Rectal smooth muscle tissue (tissue), 1 donor: ENCODE measurements at regions not wholly inside any gene's neighbourhood (a gene's known extent, or its start where the extent isn't known, plus 50 kb on each side); places are given as distances from the start of the nearest gene placed in this dataset.

Experiments used
- H3K27ac ChIP-seq: one replicate; pipeline ENCODE4 v1.7.0; 2013; ENCODE audit warnings: low read depth, low read length, inconsistent platforms
- H3K27me3 ChIP-seq: one replicate; pipeline ENCODE4 v1.7.0; 2013; ENCODE audit warnings: low read length; ENCODE audit not compliant: control insufficient read depth, insufficient read depth
- H3K36me3 ChIP-seq: one replicate; pipeline ENCODE4 v1.7.0; 2013; ENCODE audit warnings: low read length; ENCODE audit not compliant: control insufficient read depth, insufficient read depth
- H3K4me1 ChIP-seq: one replicate; pipeline ENCODE4 v1.7.0; 2013; ENCODE audit warnings: low read length; ENCODE audit not compliant: control insufficient read depth, insufficient read depth
- H3K4me3 ChIP-seq: one replicate; pipeline ENCODE4 v1.7.0; 2013; ENCODE audit warnings: low read length
- H3K9ac ChIP-seq: one replicate; pipeline ENCODE4 v1.7.0; 2013; ENCODE audit warnings: low read length

GRCh38 chr2:506866-507265 lies 170.3 kb downstream of the TMEM18 start:
- H3K4me1 ChIP-seq: no peaks in the 10 kb centered on the region
- H3K27ac ChIP-seq: no peak overlapping the region
- H3K27me3 ChIP-seq: no peaks in the 10 kb centered on the region

GRCh38 chr2:506451-506850 lies 170.8 kb downstream of the TMEM18 start:
- H3K4me3 ChIP-seq: no peak overlapping the region
- H3K36me3 ChIP-seq: no peaks in the 10 kb centered on the region
- no peaks in the 10 kb centered on the region for H3K27me3 ChIP-seq
- H3K4me1 ChIP-seq: no peaks in the 10 kb centered on the region
- no peak overlapping the region for H3K9ac ChIP-seq
- no peak overlapping the region for H3K27ac ChIP-seq

More at GRCh38 chr2:506866-507265, 170.3 kb downstream of the TMEM18 start:
- Histone ChIP-seq H3K9ac (no peak overlapping the region), H3K36me3 (no peaks in the 10 kb centered on the region), H3K4me3 (no peak overlapping the region)

GRCh38 chr2:505941-506340 lies 171.3 kb downstream of the TMEM18 start:
- no peak overlapping the region for H3K4me3 ChIP-seq
- H3K27ac ChIP-seq: no peak overlapping the region
- no peaks in the 10 kb centered on the region for H3K4me1 ChIP-seq
- no peaks in the 10 kb centered on the region for H3K36me3 ChIP-seq
- no peaks in the 10 kb centered on the region for H3K27me3 ChIP-seq
- no peak overlapping the region for H3K9ac ChIP-seq

- Histone ChIP-seq H3K9ac (no peak overlapping the region), H3K4me1 (no peaks in the 10 kb centered on the region), H3K27ac (no peak overlapping the region), H3K36me3 (no peaks in the 10 kb centered on the region), H3K4me3 (no peak overlapping the region), H3K27me3 (no peaks in the 10 kb centered on the region)
These were observed 173.8 kb downstream of the TMEM18 start for GRCh38 chr2:503288-503999.

- no peak overlapping the region for H3K4me3 ChIP-seq
- no peak overlapping the region for H3K9ac ChIP-seq
- H3K36me3 ChIP-seq: no peaks in the 10 kb centered on the region
- H3K4me1 ChIP-seq: no peaks in the 10 kb centered on the region
- H3K27ac ChIP-seq: no peak overlapping the region
- no peaks in the 10 kb centered on the region for H3K27me3 ChIP-seq
These were observed 174.4 kb downstream of the TMEM18 start for GRCh38 chr2:502831-503230.

GRCh38 chr2:501667-502066 lies 175.5 kb downstream of the TMEM18 start:
- H3K4me3 ChIP-seq: no peak overlapping the region
- no peaks in the 10 kb centered on the region for H3K27me3 ChIP-seq
- no peaks in the 10 kb centered on the region for H3K4me1 ChIP-seq

GRCh38 chr2:501130-501529 lies 176.1 kb downstream of the TMEM18 start:
- no peaks in the 10 kb centered on the region for H3K36me3 ChIP-seq
- H3K9ac ChIP-seq: no peak overlapping the region
- H3K4me3 ChIP-seq: no peak overlapping the region
- no peaks in the 10 kb centered on the region for H3K4me1 ChIP-seq
- H3K27me3 ChIP-seq: no peaks in the 10 kb centered on the region
- H3K27ac ChIP-seq: no peak overlapping the region

More at GRCh38 chr2:501667-502066, 175.5 kb downstream of the TMEM18 start:
- Histone ChIP-seq H3K27ac (no peak overlapping the region), H3K36me3 (no peaks in the 10 kb centered on the region), H3K9ac (no peak overlapping the region)

- Histone ChIP-seq H3K4me1 (no peaks in the 10 kb centered on the region), H3K27ac (no peak overlapping the region), H3K27me3 (no peaks in the 10 kb centered on the region), H3K9ac (no peak overlapping the region), H3K36me3 (no peaks in the 10 kb centered on the region), H3K4me3 (no peak overlapping the region)
These were observed 177.5 kb downstream of the TMEM18 start for GRCh38 chr2:499726-500125.

GRCh38 chr2:498493-499178 lies 178.6 kb downstream of the TMEM18 start:
- H3K27me3 ChIP-seq: no peaks in the 10 kb centered on the region
- no peak overlapping the region for H3K27ac ChIP-seq
- H3K36me3 ChIP-seq: no peaks in the 10 kb centered on the region
- no peak overlapping the region for H3K9ac ChIP-seq
- H3K4me1 ChIP-seq: no peaks in the 10 kb centered on the region
- no peak overlapping the region for H3K4me3 ChIP-seq

GRCh38 chr2:497770-498492 lies 179.3 kb downstream of the TMEM18 start:
- Histone ChIP-seq H3K27me3 (no peaks in the 10 kb centered on the region), H3K4me1 (no peaks in the 10 kb centered on the region), H3K4me3 (no peak overlapping the region), H3K9ac (no peak overlapping the region), H3K36me3 (no peaks in the 10 kb centered on the region), H3K27ac (no peak overlapping the region)

- H3K36me3 ChIP-seq: no peaks in the 10 kb centered on the region
- H3K27ac ChIP-seq: no peak overlapping the region
- no peaks in the 10 kb centered on the region for H3K4me1 ChIP-seq
- H3K4me3 ChIP-seq: no peak overlapping the region
- no peak overlapping the region for H3K9ac ChIP-seq
- H3K27me3 ChIP-seq: no peaks in the 10 kb centered on the region
These were observed 180.5 kb downstream of the TMEM18 start for GRCh38 chr2:496729-497128.

- H3K36me3 ChIP-seq: no peaks in the 10 kb centered on the region
- no peak overlapping the region for H3K9ac ChIP-seq
- H3K27ac ChIP-seq: no peak overlapping the region
- no peaks in the 10 kb centered on the region for H3K27me3 ChIP-seq
- H3K4me3 ChIP-seq: no peak overlapping the region
- H3K4me1 ChIP-seq: no peaks in the 10 kb centered on the region
These were observed 181.4 kb downstream of the TMEM18 start for GRCh38 chr2:495745-496275.
